ENCODE measurements at regions not wholly inside any gene's neighbourhood (a gene's known extent, or its start where the extent isn't known, plus 50 kb on each side); places are given as distances from the start of the nearest gene placed in this dataset.

- H3K4me1 ChIP-seq, result no peaks in the 10 kb centered on the region
- no peak overlapping the region for H3K4me3 ChIP-seq
- no peak overlapping the region for H3K27ac ChIP-seq
- DNase-seq, result no peak
- TF ChIP-seq POLR2A (IDR thresholded peaks at IDR 0.05) (no peak), CTCF (IDR thresholded peaks at IDR 0.05) (no peak)
- no peaks in the 10 kb centered on the region for H3K36me3 ChIP-seq
- intact Hi-C loops (cut with DNase I; ENCODE audit: low total_unique reads), result no loop called here
- no peaks in the 10 kb centered on the region for H3K9me3 ChIP-seq
- H3K27me3 ChIP-seq, result no peaks in the 10 kb centered on the region
Measured at GRCh38 chr2:8312221-8312620, 369.6 kb upstream of the ID2 start.

GRCh38 chr2:8312861-8313830 is 368.7 kb upstream of the ID2 start:
- intact Hi-C loops (cut with DNase I; ENCODE audit: low total_unique reads), result no loop called here
- no peaks in the 10 kb centered on the region for H3K27me3 ChIP-seq
- no peak overlapping the region for H3K27ac ChIP-seq
- DNase-seq, result no peak
- H3K9me3 ChIP-seq, result no peaks in the 10 kb centered on the region
- TF ChIP-seq POLR2A (IDR thresholded peaks at IDR 0.05) (no peak), CTCF (IDR thresholded peaks at IDR 0.05) (no peak)
- H3K4me3 ChIP-seq, result no peak overlapping the region
- no peaks in the 10 kb centered on the region for H3K36me3 ChIP-seq
- H3K4me1 ChIP-seq, result no peaks in the 10 kb centered on the region

- Histone ChIP-seq H3K4me3 (no peak overlapping the region), H3K27ac (no peak overlapping the region), H3K4me1 (no peaks in the 10 kb centered on the region), H3K36me3 (no peaks in the 10 kb centered on the region), H3K27me3 (no peaks in the 10 kb centered on the region), H3K9me3 (no peaks in the 10 kb centered on the region)
- TF ChIP-seq POLR2A (IDR thresholded peaks at IDR 0.05) (no peak), CTCF (IDR thresholded peaks at IDR 0.05) (no peak)
- intact Hi-C loops (cut with DNase I; ENCODE audit: low total_unique reads), result no loop called here
- no peak for DNase-seq
Measured at GRCh38 chr2:8314063-8314462, 367.8 kb upstream of the ID2 start.

GRCh38 chr2:8315531-8316165 is 366.2 kb upstream of the ID2 start:
- intact Hi-C loops (cut with DNase I; ENCODE audit: low total_unique reads), result no loop called here
- TF ChIP-seq CTCF (IDR thresholded peaks at IDR 0.05), result no peak
- no peak for TF ChIP-seq POLR2A (IDR thresholded peaks at IDR 0.05)

GRCh38 chr2:8316356-8316755 is 365.5 kb upstream of the ID2 start:
- no peaks in the 10 kb centered on the region for H3K9me3 ChIP-seq
- no peak overlapping the region for H3K27ac ChIP-seq
- intact Hi-C loops (cut with DNase I; ENCODE audit: low total_unique reads), result no loop called here
- no peak for DNase-seq
- no peak overlapping the region for H3K4me3 ChIP-seq
- H3K27me3 ChIP-seq, result no peaks in the 10 kb centered on the region
- H3K4me1 ChIP-seq, result no peaks in the 10 kb centered on the region
- no peak for TF ChIP-seq POLR2A (IDR thresholded peaks at IDR 0.05)
- TF ChIP-seq CTCF (IDR thresholded peaks at IDR 0.05), result no peak
- no peaks in the 10 kb centered on the region for H3K36me3 ChIP-seq

More at GRCh38 chr2:8315531-8316165, 366.2 kb upstream of the ID2 start:
- Histone ChIP-seq H3K4me3 (no peak overlapping the region), H3K27ac (no peak overlapping the region), H3K9me3 (no peaks in the 10 kb centered on the region), H3K27me3 (no peaks in the 10 kb centered on the region), H3K4me1 (no peaks in the 10 kb centered on the region), H3K36me3 (no peaks in the 10 kb centered on the region)
- no peak for DNase-seq
